Activated naive CD4-positive, alpha-beta T cell treated with Interleukin-2 at 50 U/mL for 16 hours (primary cell): ENCODE measurements at regions not wholly inside any gene's neighbourhood (a gene's known extent, or its start where the extent isn't known, plus 50 kb on each side); places are given as distances from the start of the nearest gene placed in this dataset.

Experiments
- DNase-seq: peaks from one replicate; pipeline ENCODE4 v3.0.0-alpha.2; 2020

DNA sequence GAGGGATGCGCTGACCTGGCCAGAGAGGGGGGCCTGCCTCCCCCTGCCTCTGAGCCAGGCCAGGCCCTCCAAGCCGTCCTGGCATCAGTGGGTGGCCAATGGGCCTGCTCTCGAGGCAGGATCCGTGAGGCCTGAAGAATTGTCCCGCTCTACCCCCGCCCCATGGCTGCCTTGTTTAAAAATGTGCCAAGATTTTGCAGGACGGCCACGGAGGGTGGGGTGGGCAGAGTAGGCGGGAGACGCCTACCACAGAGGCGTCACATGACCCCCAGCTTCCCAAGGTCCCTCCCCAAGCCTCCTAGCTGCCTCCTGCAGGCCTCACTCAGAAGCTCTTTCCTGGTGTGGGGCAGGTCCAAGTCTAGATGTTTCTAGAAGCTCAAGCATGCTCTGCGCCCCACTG, 69.5 kb downstream of the ENGASE start:
- no peak for DNase-seq

DNA sequence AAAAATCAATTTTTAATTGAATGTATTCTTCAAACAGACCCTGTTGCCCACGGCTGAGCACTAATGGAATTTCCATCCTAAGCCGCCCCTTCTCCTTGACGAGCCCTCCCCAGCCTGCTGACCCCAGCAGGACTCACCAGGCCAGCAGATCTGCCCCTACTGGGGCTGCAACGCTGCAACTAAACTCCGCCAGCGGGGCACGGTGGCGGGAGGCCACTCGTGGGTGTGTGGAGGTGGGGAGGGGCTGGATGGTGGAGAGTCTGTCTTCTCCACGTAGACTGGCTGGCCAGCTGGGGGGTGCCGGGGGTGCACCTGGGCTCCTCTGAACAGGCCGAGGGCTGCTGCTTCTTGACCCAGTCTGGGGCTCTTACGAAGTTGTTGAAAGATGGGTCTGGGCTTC, 67.8 kb downstream of the ENGASE start:
- DNase-seq, result no peak

DNA sequence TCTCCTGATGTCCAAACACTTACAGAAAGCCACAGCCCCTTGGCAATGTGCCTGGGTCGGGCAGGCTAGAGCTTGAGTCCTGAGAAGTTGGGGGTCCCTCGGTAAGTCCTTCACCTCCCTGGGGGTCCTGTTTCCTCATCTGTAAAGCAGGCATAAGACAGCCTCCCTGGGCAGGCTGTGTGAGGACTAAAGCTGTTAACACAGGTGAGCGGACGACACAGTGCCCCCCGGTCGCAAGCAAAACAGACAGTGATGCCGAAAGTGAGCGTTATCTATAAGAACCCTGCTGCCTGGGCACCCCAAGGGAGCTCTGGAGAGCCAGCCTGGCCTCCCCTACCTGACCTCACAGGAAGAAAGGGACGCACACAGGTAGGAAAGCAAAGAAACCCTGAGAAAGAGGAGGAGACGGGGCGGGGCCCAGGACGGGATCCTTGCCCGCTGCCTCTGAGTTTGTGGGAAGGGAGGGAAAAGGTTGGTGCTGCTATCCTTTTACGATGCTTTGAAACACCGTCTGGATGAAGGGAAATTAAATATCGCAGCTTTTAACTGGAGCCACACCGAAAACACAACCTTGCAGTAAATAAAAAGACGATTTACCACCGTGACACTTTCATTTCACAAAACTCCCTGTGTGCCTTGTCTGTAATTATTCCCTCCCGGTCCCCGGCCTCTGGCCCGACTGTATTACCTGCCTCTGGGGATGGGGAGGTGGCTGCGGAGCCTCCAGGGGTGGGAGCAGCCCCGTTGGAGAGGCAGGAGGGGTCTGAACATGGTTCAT, 67.1 kb downstream of the ENGASE start:
- DNase-seq, result no peak

DNA sequence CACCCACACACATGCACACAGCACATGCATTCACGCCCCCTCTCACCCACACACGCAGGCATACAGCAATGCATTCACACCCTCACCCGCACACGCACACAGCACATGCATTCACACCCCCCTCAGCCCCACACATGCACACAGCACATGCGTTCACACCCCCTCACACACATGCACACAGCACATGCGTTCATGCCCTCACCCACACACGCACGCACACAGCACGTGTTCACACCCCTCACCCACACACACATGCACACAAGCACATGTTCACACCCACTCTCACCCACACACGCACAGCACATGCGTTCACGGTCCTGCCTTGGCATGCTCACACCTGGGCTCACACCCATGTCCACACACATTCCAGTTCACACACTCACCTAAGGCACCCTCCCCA, 64.2 kb downstream of the ENGASE start:
- DNase-seq, result no peak

DNA sequence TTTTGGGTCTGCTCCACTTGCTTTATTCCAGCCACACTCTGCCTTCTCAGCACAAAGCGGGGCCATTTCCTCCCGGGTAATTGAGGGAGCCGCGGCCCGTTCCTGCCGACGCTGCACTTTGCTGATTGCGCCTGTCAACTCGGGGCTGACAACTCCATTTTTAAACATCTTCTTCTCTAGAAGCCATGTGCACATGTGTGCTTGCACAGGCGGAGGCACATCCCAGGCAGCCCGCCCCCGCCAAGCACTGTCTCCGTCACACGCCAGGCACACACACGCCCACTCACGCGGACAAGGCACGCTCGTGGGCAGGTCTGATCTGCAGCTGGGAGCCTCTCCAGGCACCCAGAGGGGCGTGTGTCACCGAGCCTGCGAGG, 63.2 kb downstream of the ENGASE start:
- no peak for DNase-seq

DNA sequence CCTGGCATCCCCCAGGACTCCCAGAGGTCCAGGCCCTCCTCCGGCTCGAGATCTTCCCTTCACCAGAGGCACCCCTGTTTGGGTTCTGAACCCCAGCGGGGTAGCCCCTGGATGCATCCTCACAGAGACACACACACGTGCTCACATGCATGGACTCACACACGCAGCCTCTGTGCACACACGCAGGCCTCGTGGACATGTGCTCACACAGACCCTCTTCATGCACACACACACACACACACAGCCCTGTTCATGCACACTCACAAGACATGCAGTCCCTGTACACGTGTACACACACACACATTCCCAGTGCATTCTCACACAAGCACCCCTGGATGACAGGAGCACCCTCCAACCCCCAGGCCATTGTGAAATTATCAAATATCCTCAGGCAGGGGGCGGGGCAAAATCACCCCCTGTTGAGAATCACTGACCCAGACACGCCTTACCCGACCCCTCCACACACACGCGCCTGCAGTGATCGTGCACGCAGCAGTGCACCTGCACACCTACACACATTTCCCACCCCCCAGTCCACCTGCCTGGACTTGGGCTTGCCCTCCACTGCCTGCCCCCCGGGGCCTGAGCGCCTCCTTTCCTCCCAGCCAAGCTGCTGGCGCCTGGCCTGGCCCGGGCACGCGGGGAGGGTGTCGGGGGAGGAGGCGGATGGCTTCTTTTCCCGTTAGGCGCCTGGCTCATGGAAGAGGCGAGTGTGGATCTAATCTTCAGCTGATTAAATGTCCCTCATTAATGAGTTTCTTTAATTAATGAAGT, 62.6 kb downstream of the ENGASE start:
- DNase-seq, result no peak

DNA sequence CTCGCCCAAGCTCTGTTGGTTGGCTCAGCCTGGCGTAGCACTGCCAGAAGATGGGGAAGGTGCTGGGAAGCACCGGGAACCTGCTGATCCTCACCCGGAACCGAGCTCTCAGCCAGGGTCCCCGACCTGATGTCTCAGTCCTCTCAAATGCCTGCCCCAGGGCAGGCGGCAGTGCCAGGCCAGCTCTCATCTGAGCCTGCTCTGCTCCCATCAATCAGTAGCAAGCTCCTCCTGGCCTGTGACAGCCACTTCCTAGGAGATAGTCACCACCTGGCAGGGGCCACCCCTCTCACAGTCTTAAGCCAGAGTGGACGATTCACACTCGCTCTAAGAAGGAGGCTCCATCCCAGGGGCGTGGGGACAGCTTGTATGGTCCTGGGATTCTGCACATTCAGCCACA, 62.0 kb downstream of the ENGASE start:
- no peak for DNase-seq
